SK-N-SH (cell line): ENCODE measurements at regions not wholly inside any gene's neighbourhood (a gene's known extent, or its start where the extent isn't known, plus 50 kb on each side); places are given as distances from the start of the nearest gene placed in this dataset.

ENCODE experiments used
- CTCF ChIA-PET: fragments of 300-600, 350-600 bp; formaldehyde crosslinking; extraction: SDS; loops from one replicate; lab custom pipeline; 2021; lab: Yijun Ruan, JAX
- POLR2A ChIA-PET: fragments of 350-600 bp; sonication (Branson Sonifier 250); formaldehyde crosslinking; extraction: SDS; loops from one replicate; lab custom pipeline; 2020; ENCODE audit warnings: antibody characterized with exemption, inconsistent platforms; lab: Yijun Ruan, JAX
- DNase-seq: peaks from one replicate; pipeline ENCODE4 v3.0.0; 2012
- H2AFZ ChIP-seq: fragments of 200-600 bp; sonication (generic); 2 replicates; pipeline ENCODE4 v1.8.1; 2016; ENCODE audit warnings: antibody characterized with exemption, mild to moderate bottlenecking, low read depth
- H3F3A ChIP-seq: fragments of 200-600 bp; sonication (generic); replicated peaks from 2 replicates; pipeline ENCODE3; 2016; ENCODE audit warnings: antibody characterized with exemption, mild to moderate bottlenecking; ENCODE audit not compliant: insufficient read depth
- H3K27ac ChIP-seq, 2 experiments: fragments of 200-500 bp in 1 of 2; fragments of 200-600 bp in 1 of 2; sonication (Bioruptor generic) in 1 of 2; sonication (generic), shearing (Covaris generic) in 1 of 2; 2 replicates each; pipeline versions ENCODE4 v1.5.1 to v1.6.1; 2014 to 2016; ENCODE audit warnings: low read depth in 2 of 2, inconsistent platforms in 1 of 2, low read length in 1 of 2, mild to moderate bottlenecking in 1 of 2, mixed read lengths in 1 of 2
- H3K27me3 ChIP-seq: fragments of 200-600 bp; sonication (generic), shearing (Covaris generic); 2 replicates; pipeline ENCODE4 v1.6.1; 2016; ENCODE audit warnings: mixed run types; ENCODE audit not compliant: insufficient read depth
- H3K36me3 ChIP-seq, 2 experiments: fragments of 200-500 bp in 1 of 2; fragments of 200-600 bp in 1 of 2; sonication (Bioruptor generic) in 1 of 2; sonication (generic) in 1 of 2; replicated peaks in 1 of 2; 2 replicates each; pipeline versions ENCODE3 to v1.5.1; 2014 to 2016; ENCODE audit warnings: low read length in 1 of 2, mild to moderate bottlenecking in 1 of 2; ENCODE audit not compliant: insufficient read depth in 2 of 2, control insufficient read depth in 1 of 2
- H3K4me1 ChIP-seq, 2 experiments: fragments of 200-500 bp in 1 of 2; fragments of 200-600 bp in 1 of 2; sonication (Bioruptor generic) in 1 of 2; sonication (generic), shearing (Covaris generic) in 1 of 2; 2 replicates each; pipeline versions ENCODE4 v1.5.1 to v1.6.1; 2014 to 2016; ENCODE audit warnings: low read depth in 1 of 2, low read length in 1 of 2, mixed run types in 1 of 2; ENCODE audit not compliant: insufficient read depth in 2 of 2, control insufficient read depth in 1 of 2
- H3K4me2 ChIP-seq: fragments of 200-600 bp; sonication (generic), shearing (Covaris generic); 2 replicates; pipeline ENCODE4 v1.6.1; 2017; ENCODE audit warnings: mixed run types
- H3K4me3 ChIP-seq, 2 experiments: fragments of 200-500 bp in 1 of 2; fragments of 200-600 bp in 1 of 2; sonication (Bioruptor generic) in 1 of 2; sonication (generic), shearing (Covaris generic) in 1 of 2; 2 replicates each; pipeline versions ENCODE4 v1.5.1 to v1.8.1; 2014 to 2016; ENCODE audit warnings: low read depth in 2 of 2, inconsistent platforms in 1 of 2, low read length in 1 of 2, mild to moderate bottlenecking in 1 of 2, mixed read lengths in 1 of 2, moderate library complexity in 1 of 2
- H3K79me2 ChIP-seq: fragments of 200-600 bp; sonication (generic); 2 replicates; pipeline ENCODE4 v1.8.1; 2017; ENCODE audit warnings: mild to moderate bottlenecking; ENCODE audit not compliant: insufficient read depth
- H3K9ac ChIP-seq: fragments of 200-600 bp; sonication (generic); 2 replicates; pipeline ENCODE4 v1.6.1; 2017; ENCODE audit warnings: mixed run types
- H3K9me2 ChIP-seq: fragments of 200-600 bp; sonication (generic); 2 replicates; pipeline ENCODE4 v1.6.1; 2017; ENCODE audit warnings: mixed run types
- H3K9me3 ChIP-seq: fragments of 200-600 bp; sonication (generic); 2 replicates; pipeline ENCODE4 v1.6.1; 2017; ENCODE audit warnings: mixed run types, mild to moderate bottlenecking, moderate library complexity
- H4K20me1 ChIP-seq: fragments of 200-600 bp; sonication (generic); 2 replicates; pipeline ENCODE4 v1.6.1; 2017; ENCODE audit warnings: mild to moderate bottlenecking, mixed run types; ENCODE audit not compliant: insufficient read depth
- ELF1 ChIP-seq: IDR thresholded peaks from 2 replicates; pipeline ENCODE4 v1.4.0; 2012
- EP300 ChIP-seq, 2 experiments: IDR thresholded peaks; 2 replicates each; pipeline versions ENCODE4 v1.4.0 to v1.6.1; 2012; ENCODE audit warnings: borderline replicate concordance in 1 of 2, low read depth in 1 of 2, low read length in 1 of 2
- FOSL2 ChIP-seq: IDR thresholded peaks from 2 replicates; pipeline ENCODE4 v1.4.0; 2012; ENCODE audit warnings: low read depth, mild to moderate bottlenecking, moderate library complexity, borderline replicate concordance
- FOXJ3 ChIP-seq: sonication (generic); formaldehyde crosslinking; IDR thresholded peaks from 2 replicates; pipeline ENCODE4 v1.5.1; 2020; ENCODE audit warnings: mild to moderate bottlenecking, missing genetic modification reagents
- FOXM1 ChIP-seq: IDR thresholded peaks from 2 replicates; pipeline ENCODE4 v1.4.0; 2012; ENCODE audit warnings: low read depth, mild to moderate bottlenecking
- GABPA ChIP-seq: IDR thresholded peaks from 2 replicates; pipeline ENCODE4 v1.4.0; 2012; ENCODE audit warnings: low read depth, mild to moderate bottlenecking
- JUND ChIP-seq: IDR thresholded peaks from 2 replicates; pipeline ENCODE4 v1.4.0; 2012
- MXI1 ChIP-seq: IDR thresholded peaks from 2 replicates; pipeline ENCODE4 v1.6.1; 2012; ENCODE audit warnings: mild to moderate bottlenecking, low read depth, low read length, improper control_type of control experiment
- NRF1 ChIP-seq: IDR thresholded peaks from 2 replicates; pipeline ENCODE4 v1.6.1; 2012; ENCODE audit warnings: low read depth, mild to moderate bottlenecking, low read length
- PBX3 ChIP-seq: IDR thresholded peaks from 2 replicates; pipeline ENCODE4; 2012
- POLR2AphosphoS5 ChIP-seq: IDR thresholded peaks from 2 replicates; pipeline ENCODE4 v1.6.1; 2012; ENCODE audit warnings: low read depth, low read length
- RAD21 ChIP-seq: IDR thresholded peaks from 2 replicates; pipeline ENCODE4 v1.6.1; 2012; ENCODE audit warnings: mild to moderate bottlenecking, low read length
- REST ChIP-seq: IDR thresholded peaks from 2 replicates; pipeline ENCODE4 v1.6.1; 2012; ENCODE audit warnings: mild to moderate bottlenecking, low read depth, low read length, moderate library complexity
- RFX5 ChIP-seq: IDR thresholded peaks from 2 replicates; pipeline ENCODE4 v1.6.1; 2012; ENCODE audit warnings: mild to moderate bottlenecking, improper control_type of control experiment, low read length
- SIN3A ChIP-seq: IDR thresholded peaks from 2 replicates; pipeline ENCODE4 v1.6.1; 2012; ENCODE audit warnings: low read depth, mild to moderate bottlenecking, low read length, moderate library complexity, borderline replicate concordance
- TAF1 ChIP-seq: IDR thresholded peaks from 2 replicates; pipeline ENCODE4 v1.6.1; 2012; ENCODE audit warnings: low read depth, mild to moderate bottlenecking, low read length, moderate library complexity, borderline replicate concordance
- USF2 ChIP-seq: fragments of 150-350 bp; IDR thresholded peaks from 2 replicates; pipeline ENCODE4 v1.6.1; 2017; ENCODE audit warnings: antibody characterized with exemption, low read length, low read depth, borderline replicate concordance
- YY1 ChIP-seq: IDR thresholded peaks from 2 replicates; pipeline ENCODE4 v1.4.0; 2012; ENCODE audit warnings: low read depth, mild to moderate bottlenecking
- WGBS: methylation state at CpG from one replicate; pipeline ENCODE4 v1.1.6; 2017; ENCODE audit warnings: low lambda C conversion rate; 5-methylcytosine and 5-hydroxymethylcytosine counted together
- TF ChIP-seq, protein P1 (sequence below): fragments of 200-600 bp; sonication (generic); IDR thresholded peaks from 2 replicates; pipeline ENCODE4 v1.6.1; 2017; ENCODE audit warnings: antibody characterized with exemption, mild to moderate bottlenecking, moderate library complexity

- H2AFZ ChIP-seq: no peak overlapping the region
- ChIA-PET CTCF (no interaction called here), POLR2A (no interaction called here)
- WGBS: 38% methylated on average over 3 of the region's 3 CpGs
- no peaks in the 10 kb centered on the region for H3K4me1 ChIP-seq
- H3K4me3 ChIP-seq: no peak overlapping the region
- no peak overlapping the region for H3K4me2 ChIP-seq
- H3F3A ChIP-seq: no peaks in the 10 kb centered on the region
- no peaks in the 10 kb centered on the region for H4K20me1 ChIP-seq
- H3K27ac ChIP-seq: no peak overlapping the region
- DNase-seq: no peak
- H3K27me3 ChIP-seq: peaks cover 9% of the 10 kb centered on the region; the same call in 1 of the 2 replicates
- no peaks in the 10 kb centered on the region for H3K9me3 ChIP-seq
- no peak overlapping the region for H3K9ac ChIP-seq
- TF ChIP-seq RFX5 (no peak), FOSL2 (no peak), POLR2AphosphoS5 (no peak), REST (no peak), YY1 (no peak), JUND (no peak), TAF1 (no peak), SIN3A (no peak), RAD21 (no peak), MXI1 (no peak)
- H3K79me2 ChIP-seq: no peaks in the 10 kb centered on the region
- no peaks in the 10 kb centered on the region for H3K36me3 ChIP-seq
- no peaks in the 10 kb centered on the region for H3K9me2 ChIP-seq
Observed at GRCh38 chr6:147991961-147992360, 350.7 kb upstream of the SASH1 start.

DNA sequence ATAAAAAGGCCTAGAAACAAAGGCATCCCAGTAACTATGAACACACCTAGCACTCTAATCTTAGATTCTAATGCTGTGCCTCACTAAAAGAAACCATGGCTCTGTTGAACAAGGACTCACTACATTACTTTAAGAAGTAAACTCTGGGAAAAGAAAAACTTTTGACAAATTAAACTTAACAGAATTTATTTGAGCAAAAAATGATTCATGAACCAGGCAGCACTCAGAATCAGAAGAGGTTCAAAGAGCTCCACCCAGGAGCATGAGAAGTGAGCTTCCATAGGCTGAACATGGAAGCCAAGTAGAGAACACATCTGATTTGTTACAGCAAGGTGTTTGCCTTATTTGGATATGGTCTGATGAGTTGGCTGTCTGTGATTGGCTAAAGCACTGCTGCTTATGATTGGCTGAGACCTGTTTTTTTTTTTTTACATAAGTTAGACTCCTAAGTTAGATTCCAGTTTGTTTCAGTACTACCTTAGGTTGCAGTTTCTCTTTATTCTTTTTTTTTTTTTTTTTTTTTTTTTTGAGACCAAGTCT lies 343.6 kb upstream of the SASH1 start:
- H3K9me3 ChIP-seq: no peaks in the 10 kb centered on the region
- H3K4me1 ChIP-seq: no peaks in the 10 kb centered on the region
- H3K4me2 ChIP-seq: no peak overlapping the region
- H3K4me3 ChIP-seq: no peak overlapping the region
- H4K20me1 ChIP-seq: no peaks in the 10 kb centered on the region
- H3K27ac ChIP-seq: no peak overlapping the region
- TF ChIP-seq PBX3 (no peak), EP300 (IDR thresholded peaks at IDR 0.05; ENCODE audit: borderline replicate concordance in 1 of 2, low read depth in 1 of 2, low read length in 1 of 2) (no peak), FOXJ3 (CRISPR knock-in tag) (no peak), FOXM1 (no peak), RFX5 (no peak), ELF1 (no peak), NRF1 (no peak), POLR2AphosphoS5 (no peak), USF2 (no peak), YY1 (no peak), GABPA (no peak), SIN3A (no peak), MXI1 (no peak)
- TF ChIP-seq, protein P1, sequence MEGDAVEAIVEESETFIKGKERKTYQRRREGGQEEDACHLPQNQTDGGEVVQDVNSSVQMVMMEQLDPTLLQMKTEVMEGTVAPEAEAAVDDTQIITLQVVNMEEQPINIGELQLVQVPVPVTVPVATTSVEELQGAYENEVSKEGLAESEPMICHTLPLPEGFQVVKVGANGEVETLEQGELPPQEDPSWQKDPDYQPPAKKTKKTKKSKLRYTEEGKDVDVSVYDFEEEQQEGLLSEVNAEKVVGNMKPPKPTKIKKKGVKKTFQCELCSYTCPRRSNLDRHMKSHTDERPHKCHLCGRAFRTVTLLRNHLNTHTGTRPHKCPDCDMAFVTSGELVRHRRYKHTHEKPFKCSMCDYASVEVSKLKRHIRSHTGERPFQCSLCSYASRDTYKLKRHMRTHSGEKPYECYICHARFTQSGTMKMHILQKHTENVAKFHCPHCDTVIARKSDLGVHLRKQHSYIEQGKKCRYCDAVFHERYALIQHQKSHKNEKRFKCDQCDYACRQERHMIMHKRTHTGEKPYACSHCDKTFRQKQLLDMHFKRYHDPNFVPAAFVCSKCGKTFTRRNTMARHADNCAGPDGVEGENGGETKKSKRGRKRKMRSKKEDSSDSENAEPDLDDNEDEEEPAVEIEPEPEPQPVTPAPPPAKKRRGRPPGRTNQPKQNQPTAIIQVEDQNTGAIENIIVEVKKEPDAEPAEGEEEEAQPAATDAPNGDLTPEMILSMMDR: no peak
- H3K79me2 ChIP-seq: no peaks in the 10 kb centered on the region
- 0 out of 2 replicates have a peak, but pooled peaks cover 3% of the 10 kb centered on the region for H3K9me2 ChIP-seq
- H3K27me3 ChIP-seq: no peaks in the 10 kb centered on the region
- no peak overlapping the region for H2AFZ ChIP-seq
- POLR2A ChIA-PET: no interaction called here
- no peaks in the 10 kb centered on the region for H3F3A ChIP-seq
- CTCF ChIA-PET: no interaction called here
- H3K9ac ChIP-seq: no peak overlapping the region
- H3K36me3 ChIP-seq: no peaks in the 10 kb centered on the region
- DNase-seq: no peak
